ENCODE measurements at regions not wholly inside any gene's neighbourhood (a gene's known extent, or its start where the extent isn't known, plus 50 kb on each side); places are given as distances from the start of the nearest gene placed in this dataset.
"Not testable (repeated sequence)": the region's sequence is repeated elsewhere in the genome, so short reads cannot be mapped to it uniquely, and the experiment has no call there.

GRCh38 chr16:65822148-65822547, 544.3 kb upstream of the CDH5 start:
- DNase-seq: no peak

- DNase-seq: no peak
Measured at GRCh38 chr16:65819136-65819898, 547.2 kb upstream of the CDH5 start.

GRCh38 chr16:65817799-65818198, 548.7 kb upstream of the CDH5 start:
- no peak for DNase-seq

- no peak for DNase-seq
Measured at GRCh38 chr16:65817066-65817465, 549.4 kb upstream of the CDH5 start.

GRCh38 chr16:65816556-65816955, 549.9 kb upstream of the CDH5 start:
- no peak for DNase-seq

- DNase-seq: no peak
Measured at GRCh38 chr16:65815707-65816106, 550.8 kb upstream of the CDH5 start.

GRCh38 chr16:65813879-65814278, 552.6 kb upstream of the CDH5 start:
- DNase-seq: not testable (repeated sequence)

- no peak for DNase-seq
Measured at GRCh38 chr16:65809627-65810026, 556.9 kb upstream of the CDH5 start.

- DNase-seq: no peak
Measured at GRCh38 chr16:65808790-65809189, 557.7 kb upstream of the CDH5 start.

GRCh38 chr16:65807858-65808257, 558.6 kb upstream of the CDH5 start:
- no peak for DNase-seq

- not testable (repeated sequence) for DNase-seq
Measured at GRCh38 chr16:65805704-65806103, 560.8 kb upstream of the CDH5 start.

GRCh38 chr16:65796481-65796880, 570.0 kb upstream of the CDH5 start:
- DNase-seq: no peak

- no peak for DNase-seq
Measured at GRCh38 chr16:65794973-65795372, 571.5 kb upstream of the CDH5 start.

GRCh38 chr16:65793781-65794180, 572.7 kb upstream of the CDH5 start:
- no peak for DNase-seq

GRCh38 chr16:65790768-65791167, 575.7 kb upstream of the CDH5 start:
- no peak for DNase-seq

- DNase-seq: no peak
Measured at GRCh38 chr16:65789161-65789945, 577.1 kb upstream of the CDH5 start.

- no peak for DNase-seq
Measured at GRCh38 chr16:65788434-65789140, 577.9 kb upstream of the CDH5 start.

GRCh38 chr16:65787921-65788320, 578.6 kb upstream of the CDH5 start:
- no peak for DNase-seq

GRCh38 chr16:65786916-65787315, 579.6 kb upstream of the CDH5 start:
- DNase-seq: no peak

- no peak for DNase-seq
Measured at GRCh38 chr16:65783709-65784474, 582.6 kb upstream of the CDH5 start.
